Endothelial cell of umbilical vein (primary cell): ENCODE measurements at regions not wholly inside any gene's neighbourhood (a gene's known extent, or its start where the extent isn't known, plus 50 kb on each side); places are given as distances from the start of the nearest gene placed in this dataset.
"Not testable (repeated sequence)": the region's sequence is repeated elsewhere in the genome, so short reads cannot be mapped to it uniquely, and the experiment has no call there.

Source experiments
- BruUV-seq: library from RNA; stranded (reverse); fragments of 400-500 nt; replicated peaks from 2 replicates; lab custom pipeline; 2021; lab: Mats Ljungman, UMichigan
- CTCF ChIA-PET: fragments of 300-600, 350-600 bp; sonication (Branson Sonifier 250); formaldehyde crosslinking; loops from one replicate; lab custom pipeline; 2021; ENCODE audit warnings: antibody characterized with exemption, inconsistent platforms; lab: Charles Lee
- POLR2A ChIA-PET: fragments of 300-600, 350-600 bp; sonication (Branson Sonifier 250); formaldehyde crosslinking; loops from one replicate; lab custom pipeline; 2021; ENCODE audit warnings: antibody characterized with exemption, inconsistent platforms; lab: Charles Lee
- DNase-seq: peaks from one replicate; pipeline ENCODE4 v3.0.0-alpha.2; 2011; ENCODE audit warnings: low read depth, low spot score
- FAIRE-seq: peaks from 2 replicates; lab custom pipeline; 2011; peaks lifted over from hg19 to GRCh38; lab: Jason Lieb, UNC
- H2AFZ ChIP-seq: 2 replicates; pipeline ENCODE4 v1.6.0; 2012; ENCODE audit warnings: low read depth, low read length, control low read depth, inconsistent platforms
- H3K27ac ChIP-seq: 2 replicates; pipeline ENCODE4 v1.5.1; 2011; ENCODE audit warnings: low read depth, mild to moderate bottlenecking, control low read depth, low read length, moderate library complexity; ENCODE audit not compliant: insufficient read depth
- H3K27me3 ChIP-seq, 2 experiments: 2 replicates each; pipeline versions ENCODE4 v1.6.0 to v1.6.1; 2011; ENCODE audit warnings: low read length in 2 of 2, mixed read lengths in 1 of 2; ENCODE audit not compliant: control insufficient read depth in 2 of 2, insufficient read depth in 2 of 2
- H3K36me3 ChIP-seq, 2 experiments: 2 replicates in 1 of 2; 3 replicates in 1 of 2; pipeline ENCODE4 v1.5.1; 2011; ENCODE audit warnings: low read length in 2 of 2, mild to moderate bottlenecking in 1 of 2, moderate library complexity in 1 of 2; ENCODE audit not compliant: control insufficient read depth in 2 of 2, insufficient read depth in 2 of 2; ENCODE audit errors: extremely low read depth in 1 of 2
- H3K4me1 ChIP-seq: 3 replicates; pipeline ENCODE4 v1.5.1; 2011; ENCODE audit warnings: mild to moderate bottlenecking, low read length; ENCODE audit not compliant: control insufficient read depth, insufficient read depth; ENCODE audit errors: extremely low read depth
- H3K4me2 ChIP-seq: 2 replicates; pipeline ENCODE4 v1.6.1; 2011; ENCODE audit warnings: low read length, control low read depth, mixed read lengths; ENCODE audit not compliant: insufficient read depth
- H3K4me3 ChIP-seq, 3 experiments: fragments of 200-600 bp in 1 of 3; sonication (generic), shearing (Covaris generic) in 1 of 3; replicated peaks in 1 of 3; 2 replicates each; pipeline ENCODE4 v1.5.1; 2011 to 2016; ENCODE audit warnings: control low read depth in 3 of 3, low read length in 3 of 3, mild to moderate bottlenecking in 2 of 3, inconsistent platforms in 1 of 3, low read depth in 1 of 3, moderate library complexity in 1 of 3; ENCODE audit not compliant: insufficient read depth in 1 of 3
- H3K79me2 ChIP-seq: 2 replicates; pipeline ENCODE4 v1.6.0; 2012; ENCODE audit warnings: low read length, inconsistent platforms; ENCODE audit not compliant: control insufficient read depth, insufficient read depth
- H3K9ac ChIP-seq: replicated peaks from 2 replicates; pipeline ENCODE3; 2011; ENCODE audit warnings: low read length, control low read depth; ENCODE audit not compliant: insufficient read depth; ENCODE audit errors: extremely low read depth
- H3K9me1 ChIP-seq: replicated peaks from 3 replicates; pipeline ENCODE4 v1.6.0; 2011; ENCODE audit warnings: mild to moderate bottlenecking, low read length; ENCODE audit not compliant: control insufficient read depth, insufficient read depth; ENCODE audit errors: extremely low read depth
- H3K9me3 ChIP-seq: replicated peaks from 2 replicates; pipeline ENCODE4 v1.5.1; 2012; ENCODE audit warnings: low read length, inconsistent platforms; ENCODE audit not compliant: control insufficient read depth, insufficient read depth
- H4K20me1 ChIP-seq: replicated peaks from 2 replicates; pipeline ENCODE3; 2011; ENCODE audit warnings: mild to moderate bottlenecking, low read length; ENCODE audit not compliant: control insufficient read depth, insufficient read depth; ENCODE audit errors: extremely low read depth
- EZH2 ChIP-seq: IDR thresholded peaks from 2 replicates; pipeline ENCODE4 v1.6.1; 2012; ENCODE audit warnings: borderline replicate concordance, low read depth, mild to moderate bottlenecking, moderate library complexity, low read length, inconsistent platforms; ENCODE audit not compliant: severe bottlenecking
- FOS ChIP-seq: IDR thresholded peaks from 2 replicates; pipeline ENCODE4 v1.6.1; 2011; ENCODE audit warnings: mild to moderate bottlenecking, low read length, moderate library complexity, borderline replicate concordance; ENCODE audit not compliant: insufficient read depth
- GATA2 ChIP-seq: IDR thresholded peaks from 2 replicates; pipeline ENCODE4 v1.7.0; 2011; ENCODE audit warnings: low read depth, mild to moderate bottlenecking, moderate library complexity, mixed read lengths, low read length; ENCODE audit not compliant: insufficient read length, insufficient read depth
- JUN ChIP-seq: IDR thresholded peaks from 2 replicates; pipeline ENCODE4 v1.6.1; 2011; ENCODE audit warnings: borderline replicate concordance, low read depth; ENCODE audit not compliant: insufficient read length, insufficient read depth
- MYC ChIP-seq: IDR thresholded peaks from one replicate; pipeline ENCODE4 v1.6.1; 2011; ENCODE audit warnings: mild to moderate bottlenecking, low read depth, low read length
- POLR2A ChIP-seq: IDR thresholded peaks from 2 replicates; pipeline ENCODE4 v1.6.1; 2012; ENCODE audit warnings: low read depth, mild to moderate bottlenecking, control low read depth, low read length
- POLR2AphosphoS5 ChIP-seq: IDR thresholded peaks from 2 replicates; pipeline ENCODE4 v1.6.1; 2012; ENCODE audit warnings: low read depth, mild to moderate bottlenecking, control low read depth, low read length, moderate library complexity; ENCODE audit not compliant: insufficient read depth
- dilution Hi-C: fragments of 300-500 bp; cut with MboI; formaldehyde crosslinking; loops from one replicate; pipeline ENCODE4 v1.15.0; 2019; ENCODE audit warnings: low sequenced_read_pairs; ENCODE audit not compliant: extremely low pct_ligation_motif_present
- intact Hi-C: fragments of 100-400 bp; cut with micrococcal nuclease; formaldehyde crosslinking; loops from one replicate; pipeline ENCODE4 v1.10.0; 2022
- TF ChIP-seq, protein P1 (sequence below): IDR thresholded peaks from 2 replicates; pipeline ENCODE4 v1.6.1; 2011; ENCODE audit not compliant: insufficient read depth, insufficient read length
- TF ChIP-seq, protein P2 (sequence below), 2 donors: IDR thresholded peaks; 1 replicate in 1 of 2; 2 replicates in 1 of 2; pipeline ENCODE4 v1.5.1; 2011; ENCODE audit warnings: low read length in 2 of 2, mild to moderate bottlenecking in 2 of 2, moderate library complexity in 2 of 2, control low read depth in 1 of 2, inconsistent platforms in 1 of 2, low read depth in 1 of 2; ENCODE audit not compliant: insufficient read depth in 1 of 2; ENCODE audit errors: extremely low read depth in 1 of 2

DNA sequence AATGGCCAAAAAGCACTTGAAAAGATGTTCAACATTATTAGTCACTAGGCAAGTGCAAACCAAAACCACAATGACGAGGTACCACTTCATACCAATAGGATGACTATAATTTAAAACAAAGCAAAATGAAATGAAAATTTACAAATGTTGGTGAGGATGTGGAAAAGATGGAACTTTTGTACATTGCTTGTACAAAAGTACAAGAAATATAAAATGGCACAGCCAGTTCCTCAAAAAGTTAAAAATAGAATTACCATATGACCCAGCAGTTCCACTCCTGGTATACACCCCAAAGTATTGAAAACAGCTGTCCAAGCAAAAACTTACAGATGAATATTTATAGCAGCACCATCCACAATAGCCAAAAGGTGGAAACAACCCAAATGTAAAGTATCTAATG is 107.8 kb upstream of the XPO1 start:
- H3K4me3 ChIP-seq = no peak overlapping the region
- ChIA-PET CTCF (interaction anchor here (1.0 to 1.9 kb wide), 3 partner anchors 10 to 39 kb away, joined by 3 to 10 read pairs (median 5); no protein-coding TSS in a partner anchor), POLR2A (no interaction called here)
- H3K27ac ChIP-seq = no peak overlapping the region
- no peaks in the 10 kb centered on the region for H3K9me1 ChIP-seq
- no TSS peak for BruUV-seq
- H3K36me3 ChIP-seq = no peaks in the 10 kb centered on the region
- FAIRE-seq = no peak
- H3K9ac ChIP-seq = no peak overlapping the region
- H2AFZ ChIP-seq = no peak overlapping the region
- H3K79me2 ChIP-seq = no peaks in the 10 kb centered on the region
- no peak overlapping the region for H3K4me2 ChIP-seq
- dilution Hi-C loops = no loop called here
- H3K4me1 ChIP-seq = no peaks in the 10 kb centered on the region
- no peaks in the 10 kb centered on the region for H3K9me3 ChIP-seq
- no peak for DNase-seq
- TF ChIP-seq POLR2AphosphoS5 (no peak), MYC (no peak), EZH2 (no peak), POLR2A (no peak), JUN (no peak), GATA2 (no peak), FOS (no peak)
- TF ChIP-seq, protein P1, sequence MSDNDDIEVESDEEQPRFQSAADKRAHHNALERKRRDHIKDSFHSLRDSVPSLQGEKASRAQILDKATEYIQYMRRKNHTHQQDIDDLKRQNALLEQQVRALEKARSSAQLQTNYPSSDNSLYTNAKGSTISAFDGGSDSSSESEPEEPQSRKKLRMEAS = no peak
- TF ChIP-seq, protein P2, sequence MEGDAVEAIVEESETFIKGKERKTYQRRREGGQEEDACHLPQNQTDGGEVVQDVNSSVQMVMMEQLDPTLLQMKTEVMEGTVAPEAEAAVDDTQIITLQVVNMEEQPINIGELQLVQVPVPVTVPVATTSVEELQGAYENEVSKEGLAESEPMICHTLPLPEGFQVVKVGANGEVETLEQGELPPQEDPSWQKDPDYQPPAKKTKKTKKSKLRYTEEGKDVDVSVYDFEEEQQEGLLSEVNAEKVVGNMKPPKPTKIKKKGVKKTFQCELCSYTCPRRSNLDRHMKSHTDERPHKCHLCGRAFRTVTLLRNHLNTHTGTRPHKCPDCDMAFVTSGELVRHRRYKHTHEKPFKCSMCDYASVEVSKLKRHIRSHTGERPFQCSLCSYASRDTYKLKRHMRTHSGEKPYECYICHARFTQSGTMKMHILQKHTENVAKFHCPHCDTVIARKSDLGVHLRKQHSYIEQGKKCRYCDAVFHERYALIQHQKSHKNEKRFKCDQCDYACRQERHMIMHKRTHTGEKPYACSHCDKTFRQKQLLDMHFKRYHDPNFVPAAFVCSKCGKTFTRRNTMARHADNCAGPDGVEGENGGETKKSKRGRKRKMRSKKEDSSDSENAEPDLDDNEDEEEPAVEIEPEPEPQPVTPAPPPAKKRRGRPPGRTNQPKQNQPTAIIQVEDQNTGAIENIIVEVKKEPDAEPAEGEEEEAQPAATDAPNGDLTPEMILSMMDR (IDR thresholded peaks at IDR 0.05; ENCODE audit: extremely low read depth in 1 of 2, insufficient read depth in 1 of 2, low read depth in 1 of 2, low read length in 2 of 2) = no peak
- intact Hi-C loops = no loop called here
- H4K20me1 ChIP-seq = no peaks in the 10 kb centered on the region
- H3K27me3 ChIP-seq = no peaks in the 10 kb centered on the region

DNA sequence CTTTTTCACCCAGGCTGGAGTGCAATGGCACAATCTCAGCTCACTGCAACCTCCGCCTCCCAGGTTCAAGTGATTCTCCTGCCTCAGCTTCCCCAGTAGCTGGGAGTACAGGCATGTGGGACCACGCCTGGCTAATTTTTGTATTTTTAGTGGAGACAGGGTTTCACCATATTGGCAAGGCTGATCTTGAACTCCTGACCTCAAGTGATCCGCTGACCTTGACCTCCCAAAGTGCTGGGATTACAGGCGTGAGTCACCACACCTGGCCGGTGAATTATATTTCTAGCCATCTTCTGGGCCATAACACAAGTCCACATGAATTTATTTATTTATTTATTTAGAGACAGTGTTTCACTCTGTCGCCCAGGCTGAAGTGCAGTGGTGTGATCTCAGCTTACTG is 105.0 kb upstream of the XPO1 start:
- BruUV-seq, H3K4me2 ChIP-seq, FAIRE-seq, H4K20me1 ChIP-seq, H3K36me3 ChIP-seq, H3K4me1 ChIP-seq, H3K9ac ChIP-seq, H3K79me2 ChIP-seq, H3K9me1 ChIP-seq, POLR2A ChIA-PET, H2AFZ ChIP-seq, DNase-seq, H3K4me3 ChIP-seq, H3K9me3 ChIP-seq, H3K27ac ChIP-seq, intact Hi-C loops, H3K27me3 ChIP-seq, dilution Hi-C loops: not testable (repeated sequence)
- CTCF ChIA-PET = interaction anchor here (1.4 kb wide), 1 partner anchor 508 kb away, joined by 5 read pairs; no protein-coding TSS in a partner anchor
